ENCODE measurements at regions not wholly inside any gene's neighbourhood (a gene's known extent, or its start where the extent isn't known, plus 50 kb on each side); places are given as distances from the start of the nearest gene placed in this dataset.
"Not testable (repeated sequence)": the region's sequence is repeated elsewhere in the genome, so short reads cannot be mapped to it uniquely, and the experiment has no call there.

DNA sequence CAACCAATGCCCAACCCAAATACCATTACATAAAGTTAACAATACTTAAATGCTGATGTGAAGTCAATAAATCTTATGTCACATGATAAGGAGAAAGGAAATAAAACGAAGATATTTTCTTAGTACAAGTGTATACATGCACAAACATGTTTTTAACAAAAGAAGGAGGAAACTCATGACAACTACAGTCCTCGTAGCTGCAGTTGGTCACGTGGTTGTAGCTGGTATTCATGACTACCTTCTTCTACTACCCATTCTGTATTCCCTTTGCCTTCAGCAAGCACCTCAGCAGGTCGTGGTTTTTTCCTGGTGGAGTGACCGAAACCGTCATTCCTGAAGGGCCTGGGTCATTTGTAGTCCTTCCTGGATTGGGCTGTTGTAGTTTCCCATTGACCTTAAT lies 411.1 kb downstream of the RWDD3 start:
- not testable (repeated sequence) for TF ChIP-seq EZH2 (IDR thresholded peaks at IDR 0.05; ENCODE audit: low read length, unreplicated experiment); EZH2phosphoT487 (IDR thresholded peaks at IDR 0.05; ENCODE audit: borderline replicate concordance, low read length)
- TF ChIP-seq, protein P1, sequence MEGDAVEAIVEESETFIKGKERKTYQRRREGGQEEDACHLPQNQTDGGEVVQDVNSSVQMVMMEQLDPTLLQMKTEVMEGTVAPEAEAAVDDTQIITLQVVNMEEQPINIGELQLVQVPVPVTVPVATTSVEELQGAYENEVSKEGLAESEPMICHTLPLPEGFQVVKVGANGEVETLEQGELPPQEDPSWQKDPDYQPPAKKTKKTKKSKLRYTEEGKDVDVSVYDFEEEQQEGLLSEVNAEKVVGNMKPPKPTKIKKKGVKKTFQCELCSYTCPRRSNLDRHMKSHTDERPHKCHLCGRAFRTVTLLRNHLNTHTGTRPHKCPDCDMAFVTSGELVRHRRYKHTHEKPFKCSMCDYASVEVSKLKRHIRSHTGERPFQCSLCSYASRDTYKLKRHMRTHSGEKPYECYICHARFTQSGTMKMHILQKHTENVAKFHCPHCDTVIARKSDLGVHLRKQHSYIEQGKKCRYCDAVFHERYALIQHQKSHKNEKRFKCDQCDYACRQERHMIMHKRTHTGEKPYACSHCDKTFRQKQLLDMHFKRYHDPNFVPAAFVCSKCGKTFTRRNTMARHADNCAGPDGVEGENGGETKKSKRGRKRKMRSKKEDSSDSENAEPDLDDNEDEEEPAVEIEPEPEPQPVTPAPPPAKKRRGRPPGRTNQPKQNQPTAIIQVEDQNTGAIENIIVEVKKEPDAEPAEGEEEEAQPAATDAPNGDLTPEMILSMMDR (conservative IDR thresholded peaks at IDR 0.05; ENCODE audit: low read depth, low read length), result not testable (repeated sequence)
